Activated naive CD4-positive, alpha-beta T cell treated with anti-CD3 and anti-CD28 coated beads for 36 hours (primary cell): ENCODE measurements at regions not wholly inside any gene's neighbourhood (a gene's known extent, or its start where the extent isn't known, plus 50 kb on each side); places are given as distances from the start of the nearest gene placed in this dataset.

Experiments
- CTCF ChIA-PET: fragments of 350-600 bp; sonication (Branson Sonifier 250); formaldehyde crosslinking; loops from one replicate; lab custom pipeline; 2021; ENCODE audit warnings: antibody characterized with exemption; lab: Charles Lee
- DNase-seq: peaks from one replicate; pipeline ENCODE4 v3.0.0-alpha.2; 2020
- H3K27ac Mint-ChIP-seq: one replicate; pipeline ENCODE4 v1.8.0; 2021; ENCODE audit warnings: mild to moderate bottlenecking, mixed read lengths
- H3K27me3 Mint-ChIP-seq: one replicate; pipeline ENCODE4 v1.8.0; 2021; ENCODE audit warnings: low read depth, mixed read lengths
- H3K36me3 Mint-ChIP-seq: one replicate; pipeline ENCODE4 v1.8.0; 2021; ENCODE audit warnings: low read depth, mixed read lengths
- H3K4me1 Mint-ChIP-seq: one replicate; pipeline ENCODE4 v1.8.0; 2021; ENCODE audit warnings: low read depth, mixed read lengths
- H3K4me3 Mint-ChIP-seq: one replicate; pipeline ENCODE4 v1.8.0; 2021; ENCODE audit warnings: mild to moderate bottlenecking, moderate library complexity, mixed read lengths
- H3K9me3 Mint-ChIP-seq: one replicate; pipeline ENCODE4 v1.8.0; 2021; ENCODE audit warnings: mixed read lengths
- intact Hi-C: fragments of 100-400 bp; cut with micrococcal nuclease; formaldehyde crosslinking; loops from one replicate; pipeline ENCODE4 v1.15.1; 2023

DNA sequence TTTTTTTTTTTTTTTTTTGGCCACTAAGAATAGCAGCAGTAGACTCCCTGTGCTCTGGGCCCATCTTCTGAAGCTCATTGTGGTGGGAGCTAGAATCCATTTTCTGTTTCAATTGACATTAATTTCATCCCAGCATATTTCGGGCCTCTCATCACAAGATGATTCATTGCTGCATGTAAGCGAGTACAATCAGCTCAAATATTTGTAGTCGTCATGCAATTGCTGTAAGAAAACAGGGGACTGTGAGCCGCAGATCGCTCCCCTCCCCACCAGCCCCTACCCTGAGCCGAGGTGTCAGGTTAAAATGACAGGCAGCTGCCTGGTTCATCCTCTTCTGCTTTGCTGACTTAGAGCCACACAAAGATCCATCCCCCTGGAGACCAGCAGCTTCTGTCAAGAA lies 358.8 kb upstream of the CDH5 start:
- Mint-ChIP-seq H3K27ac (no peak overlapping the region), H3K36me3 (no peaks in the 10 kb centered on the region), H3K4me1 (no peaks in the 10 kb centered on the region), H3K9me3 (no peaks in the 10 kb centered on the region), H3K4me3 (no peak overlapping the region), H3K27me3 (no peaks in the 10 kb centered on the region)
- intact Hi-C loops: no loop called here
- no peak for DNase-seq
- CTCF ChIA-PET: no interaction called here

GRCh38 chr16:66006485-66006884 lies 360.0 kb upstream of the CDH5 start:
- CTCF ChIA-PET: no interaction called here
- no peaks in the 10 kb centered on the region for H3K36me3 Mint-ChIP-seq
- no peak overlapping the region for H3K27ac Mint-ChIP-seq
- intact Hi-C loops: no loop called here
- H3K4me1 Mint-ChIP-seq: no peaks in the 10 kb centered on the region
- no peaks in the 10 kb centered on the region for H3K9me3 Mint-ChIP-seq
- H3K4me3 Mint-ChIP-seq: no peak overlapping the region
- H3K27me3 Mint-ChIP-seq: no peaks in the 10 kb centered on the region
- DNase-seq: no peak

- CTCF ChIA-PET: no interaction called here
- no peak overlapping the region for H3K4me3 Mint-ChIP-seq
- intact Hi-C loops: no loop called here
- no peak overlapping the region for H3K27ac Mint-ChIP-seq
- H3K36me3 Mint-ChIP-seq: no peaks in the 10 kb centered on the region
- no peaks in the 10 kb centered on the region for H3K27me3 Mint-ChIP-seq
- no peaks in the 10 kb centered on the region for H3K9me3 Mint-ChIP-seq
- DNase-seq: no peak
- no peaks in the 10 kb centered on the region for H3K4me1 Mint-ChIP-seq
Observed at GRCh38 chr16:66004699-66005098, 361.8 kb upstream of the CDH5 start.

GRCh38 chr16:66003201-66003600 lies 363.3 kb upstream of the CDH5 start:
- no peaks in the 10 kb centered on the region for H3K36me3 Mint-ChIP-seq
- intact Hi-C loops: no loop called here
- H3K4me1 Mint-ChIP-seq: no peaks in the 10 kb centered on the region
- CTCF ChIA-PET: no interaction called here
- no peak overlapping the region for H3K4me3 Mint-ChIP-seq
- no peak for DNase-seq
- H3K27ac Mint-ChIP-seq: no peak overlapping the region
- H3K27me3 Mint-ChIP-seq: no peaks in the 10 kb centered on the region
- H3K9me3 Mint-ChIP-seq: no peaks in the 10 kb centered on the region

GRCh38 chr16:66002601-66003000 lies 363.9 kb upstream of the CDH5 start:
- Mint-ChIP-seq H3K27ac (no peak overlapping the region), H3K36me3 (no peaks in the 10 kb centered on the region), H3K4me1 (no peaks in the 10 kb centered on the region), H3K9me3 (no peaks in the 10 kb centered on the region), H3K4me3 (no peak overlapping the region), H3K27me3 (no peaks in the 10 kb centered on the region)
- CTCF ChIA-PET: no interaction called here
- intact Hi-C loops: no loop called here
- no peak for DNase-seq

GRCh38 chr16:66001432-66001831 lies 365.1 kb upstream of the CDH5 start:
- no peak for DNase-seq
- Mint-ChIP-seq H3K9me3 (no peaks in the 10 kb centered on the region), H3K36me3 (no peaks in the 10 kb centered on the region), H3K27ac (no peak overlapping the region), H3K4me1 (no peaks in the 10 kb centered on the region), H3K4me3 (no peak overlapping the region), H3K27me3 (no peaks in the 10 kb centered on the region)
- CTCF ChIA-PET: no interaction called here
- intact Hi-C loops: no loop called here

DNA sequence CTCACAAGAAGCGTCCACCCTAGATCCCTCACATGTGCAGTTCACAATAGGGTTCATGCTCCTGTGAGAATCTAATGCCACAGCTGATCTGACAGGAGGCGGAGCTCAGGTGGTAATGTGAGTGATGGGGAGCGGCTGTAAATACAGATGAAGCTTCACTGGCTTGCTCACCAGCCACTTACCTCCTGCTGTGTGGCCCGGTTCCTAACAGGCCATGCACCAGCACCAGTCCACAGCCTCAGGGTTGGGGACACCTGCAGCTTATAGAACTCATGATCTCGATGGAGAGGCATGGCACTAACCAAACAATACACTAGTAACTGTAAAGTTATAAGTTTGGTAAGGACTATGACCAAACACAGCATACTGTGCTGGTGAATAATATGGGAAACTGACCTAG lies 368.0 kb upstream of the CDH5 start:
- H3K36me3 Mint-ChIP-seq: no peaks in the 10 kb centered on the region
- CTCF ChIA-PET: no interaction called here
- no peaks in the 10 kb centered on the region for H3K27me3 Mint-ChIP-seq
- no peak for DNase-seq
- H3K27ac Mint-ChIP-seq: no peak overlapping the region
- H3K4me1 Mint-ChIP-seq: no peaks in the 10 kb centered on the region
- H3K4me3 Mint-ChIP-seq: no peak overlapping the region
- intact Hi-C loops: no loop called here
- H3K9me3 Mint-ChIP-seq: no peaks in the 10 kb centered on the region

DNA sequence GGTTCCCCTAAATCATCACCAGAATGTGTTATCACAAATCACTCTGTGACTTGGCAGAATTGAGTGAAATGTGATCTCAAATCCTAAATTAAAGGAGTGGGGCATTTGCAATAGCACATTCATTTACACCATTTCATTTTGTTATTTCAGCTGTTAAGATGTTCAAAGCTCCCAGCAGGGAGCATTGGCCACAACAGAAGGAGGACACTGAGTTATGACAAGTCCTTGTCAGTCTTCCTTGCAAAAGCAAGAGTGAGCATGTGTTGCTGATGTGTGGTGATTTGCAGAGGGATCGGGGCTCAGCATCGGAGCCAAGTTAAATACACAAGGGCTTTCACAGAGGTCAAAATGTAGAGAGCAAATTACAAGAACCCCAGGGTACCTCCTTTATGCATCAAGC lies 372.2 kb upstream of the CDH5 start:
- CTCF ChIA-PET: no interaction called here
- H3K27ac Mint-ChIP-seq: no peak overlapping the region
- no peaks in the 10 kb centered on the region for H3K4me1 Mint-ChIP-seq
- intact Hi-C loops: no loop called here
- H3K36me3 Mint-ChIP-seq: no peaks in the 10 kb centered on the region
- DNase-seq: no peak
- no peaks in the 10 kb centered on the region for H3K9me3 Mint-ChIP-seq
- no peak overlapping the region for H3K4me3 Mint-ChIP-seq
- no peaks in the 10 kb centered on the region for H3K27me3 Mint-ChIP-seq

- Mint-ChIP-seq H3K4me1 (no peaks in the 10 kb centered on the region), H3K9me3 (no peaks in the 10 kb centered on the region), H3K27ac (no peak overlapping the region), H3K4me3 (no peak overlapping the region), H3K36me3 (no peaks in the 10 kb centered on the region), H3K27me3 (no peaks in the 10 kb centered on the region)
- CTCF ChIA-PET: no interaction called here
- intact Hi-C loops: no loop called here
- DNase-seq: no peak
Observed at GRCh38 chr16:65991149-65991701, 375.3 kb upstream of the CDH5 start.

GRCh38 chr16:65989861-65990604 lies 376.5 kb upstream of the CDH5 start:
- no peak for DNase-seq
- CTCF ChIA-PET: no interaction called here
- Mint-ChIP-seq H3K4me3 (no peak overlapping the region), H3K27me3 (no peaks in the 10 kb centered on the region), H3K4me1 (no peaks in the 10 kb centered on the region), H3K9me3 (no peaks in the 10 kb centered on the region), H3K27ac (no peak overlapping the region), H3K36me3 (no peaks in the 10 kb centered on the region)
- intact Hi-C loops: no loop called here

DNA sequence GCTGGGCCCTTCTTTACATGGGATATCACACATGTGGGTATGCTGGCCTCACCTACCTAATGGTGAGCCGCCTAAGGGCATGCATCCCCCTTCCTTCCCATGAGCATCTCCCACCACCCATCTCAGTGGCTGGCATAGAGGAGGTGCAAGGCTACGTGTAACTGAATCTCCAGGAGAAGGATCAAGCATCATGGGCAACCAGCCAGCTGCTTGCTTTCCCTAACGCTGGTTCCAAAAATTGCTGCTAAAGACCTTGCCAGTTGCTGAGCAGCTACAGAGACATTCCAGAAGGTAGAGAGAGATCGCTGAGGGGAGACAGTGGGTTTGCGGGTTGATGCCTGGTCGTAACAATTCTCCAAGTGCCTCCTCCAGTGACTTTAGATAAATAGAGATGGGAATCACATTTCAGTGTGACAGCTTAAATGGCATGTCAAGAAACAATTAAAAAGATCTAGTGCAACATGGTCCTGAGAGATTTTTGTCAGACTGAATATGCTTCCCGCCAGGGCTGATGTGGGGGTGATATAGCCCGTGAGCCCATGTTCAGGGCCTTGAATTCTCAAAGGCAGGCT lies 378.4 kb upstream of the CDH5 start:
- Mint-ChIP-seq H3K27ac (no peak overlapping the region), H3K9me3 (no peaks in the 10 kb centered on the region), H3K36me3 (no peaks in the 10 kb centered on the region), H3K27me3 (peaks cover under 1% of the 10 kb centered on the region), H3K4me1 (no peaks in the 10 kb centered on the region), H3K4me3 (no peak overlapping the region)
- DNase-seq: no peak
- intact Hi-C loops: no loop called here
- CTCF ChIA-PET: no interaction called here

- H3K4me3 Mint-ChIP-seq: no peak overlapping the region
- no peak overlapping the region for H3K27ac Mint-ChIP-seq
- peaks cover 3% of the 10 kb centered on the region for H3K27me3 Mint-ChIP-seq
- no peaks in the 10 kb centered on the region for H3K9me3 Mint-ChIP-seq
- no peaks in the 10 kb centered on the region for H3K36me3 Mint-ChIP-seq
- no peaks in the 10 kb centered on the region for H3K4me1 Mint-ChIP-seq
- intact Hi-C loops: no loop called here
- CTCF ChIA-PET: no interaction called here
- no peak for DNase-seq
Observed at GRCh38 chr16:65984296-65984695, 382.2 kb upstream of the CDH5 start.

GRCh38 chr16:65981057-65981456 lies 385.4 kb upstream of the CDH5 start:
- Mint-ChIP-seq H3K36me3 (no peaks in the 10 kb centered on the region), H3K27ac (no peak overlapping the region), H3K4me3 (no peak overlapping the region), H3K4me1 (no peaks in the 10 kb centered on the region), H3K9me3 (no peaks in the 10 kb centered on the region), H3K27me3 (peaks cover 3% of the 10 kb centered on the region)
- no peak for DNase-seq
- CTCF ChIA-PET: interaction anchor here (0.6 kb wide), 1 partner anchor 16 kb away, joined by 4 read pairs; no protein-coding TSS in a partner anchor
- intact Hi-C loops: no loop called here
